ENCODE measurements at regions not wholly inside any gene's neighbourhood (a gene's known extent, or its start where the extent isn't known, plus 50 kb on each side); places are given as distances from the start of the nearest gene placed in this dataset.

- TF ChIP-seq CTCF (IDR thresholded peaks at IDR 0.05) = no peak
- no peak for TF ChIP-seq POLR2A (IDR thresholded peaks at IDR 0.05)
Observed at GRCh38 chrX:82029571-82030218, 827.8 kb downstream of the SH3BGRL start.
